HG03558 (cell line): ENCODE measurements at regions not wholly inside any gene's neighbourhood (a gene's known extent, or its start where the extent isn't known, plus 50 kb on each side); places are given as distances from the start of the nearest gene placed in this dataset.

Experiments
- ATAC-seq: cut with Tn5 transposase; IDR thresholded peaks from one replicate; pipeline ENCODE4 v1.9.1; 2021; ENCODE audit warnings: moderate number of reproducible peaks; ENCODE audit not compliant: unreplicated experiment; ENCODE audit errors: extremely low read depth

DNA sequence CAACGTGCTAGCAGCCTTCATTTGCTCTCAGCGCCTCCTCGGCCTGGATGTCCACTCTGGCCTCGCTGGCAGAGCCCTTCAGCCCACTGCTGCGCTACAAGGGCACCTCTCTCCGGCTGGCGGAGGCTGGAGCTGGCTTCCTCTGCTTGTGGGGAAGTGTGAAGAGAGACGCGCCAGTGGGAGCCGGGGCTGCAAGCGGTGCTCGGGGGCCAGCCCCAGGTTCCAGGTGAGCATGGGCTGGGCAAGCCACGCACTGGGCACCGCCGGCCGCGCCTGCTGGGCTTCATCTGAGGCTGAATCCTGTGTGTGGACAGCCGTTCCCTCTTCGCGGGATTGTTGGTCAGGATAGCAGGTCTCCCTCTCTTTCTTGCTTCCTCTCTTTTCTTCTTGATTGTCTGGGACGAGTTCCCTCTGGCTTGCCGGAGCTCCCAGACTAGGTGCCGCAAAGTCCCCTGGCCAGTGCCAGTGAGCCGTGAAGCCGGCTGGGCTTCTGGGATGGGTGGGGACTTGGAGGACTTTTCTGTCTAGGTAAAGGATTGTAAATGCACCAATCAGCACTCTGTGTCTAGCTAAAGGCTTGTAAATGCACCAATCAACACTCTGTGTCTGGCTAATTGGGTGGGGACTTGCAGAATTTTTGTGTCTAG, 165.0 kb downstream of the HEPH start:
- ATAC-seq, result no peak

DNA sequence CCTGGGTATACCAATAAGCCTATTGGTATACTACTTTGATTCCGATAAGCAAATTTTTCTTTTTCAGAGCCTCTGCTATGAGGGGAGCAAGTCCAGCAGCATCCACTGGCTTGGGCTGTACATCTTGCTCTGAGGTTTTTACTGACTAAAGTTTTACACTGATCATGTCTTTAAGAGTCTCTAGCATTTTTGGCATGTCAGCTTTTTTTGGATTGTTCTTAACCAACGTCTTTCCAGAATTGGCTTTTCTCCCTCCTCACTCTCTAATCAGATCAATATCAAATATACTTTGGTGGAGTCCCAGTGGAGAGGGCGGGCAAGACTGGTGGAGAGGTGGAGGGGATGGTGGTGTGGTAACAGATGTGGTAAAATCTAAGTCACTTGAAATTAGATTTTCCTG, 196.8 kb downstream of the HEPH start:
- ATAC-seq, result no peak

DNA sequence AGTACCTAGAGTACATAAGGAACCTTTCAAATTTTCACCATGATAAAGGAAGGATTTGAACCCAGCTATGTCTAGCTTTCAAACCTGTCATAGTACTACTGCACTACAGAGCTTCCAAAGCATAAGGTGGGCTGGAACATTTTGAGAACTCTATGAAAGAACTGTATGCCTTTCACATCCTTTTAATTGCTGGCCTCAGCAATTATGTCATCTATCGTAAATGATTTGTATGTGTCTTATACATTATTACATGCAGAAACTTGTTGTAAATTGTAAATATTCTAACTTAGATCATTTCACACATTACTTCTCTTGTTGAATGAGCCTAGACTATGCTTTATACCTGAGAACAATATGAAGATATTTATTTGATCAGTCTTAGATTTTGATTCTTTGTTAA, 220.7 kb downstream of the HEPH start:
- no peak for ATAC-seq

DNA sequence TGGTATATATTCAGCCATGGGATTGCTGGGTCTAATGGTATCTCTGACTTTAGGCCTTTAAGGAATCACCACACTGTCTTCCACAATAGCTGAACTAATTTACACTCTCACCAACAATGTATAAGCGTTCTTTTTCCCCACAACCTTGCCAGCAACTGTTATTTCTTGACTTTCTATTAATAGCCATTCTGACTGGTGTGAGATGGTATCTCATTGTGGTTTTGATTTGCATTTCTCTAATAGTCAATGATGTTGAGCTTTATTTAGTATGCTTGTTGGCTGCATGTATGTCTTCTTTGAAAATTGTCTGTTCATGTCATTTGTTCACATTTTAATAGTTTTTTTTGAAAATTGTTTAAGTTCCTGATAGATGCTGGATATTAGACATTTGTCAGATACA, 235.2 kb downstream of the HEPH start:
- ATAC-seq, result no peak

DNA sequence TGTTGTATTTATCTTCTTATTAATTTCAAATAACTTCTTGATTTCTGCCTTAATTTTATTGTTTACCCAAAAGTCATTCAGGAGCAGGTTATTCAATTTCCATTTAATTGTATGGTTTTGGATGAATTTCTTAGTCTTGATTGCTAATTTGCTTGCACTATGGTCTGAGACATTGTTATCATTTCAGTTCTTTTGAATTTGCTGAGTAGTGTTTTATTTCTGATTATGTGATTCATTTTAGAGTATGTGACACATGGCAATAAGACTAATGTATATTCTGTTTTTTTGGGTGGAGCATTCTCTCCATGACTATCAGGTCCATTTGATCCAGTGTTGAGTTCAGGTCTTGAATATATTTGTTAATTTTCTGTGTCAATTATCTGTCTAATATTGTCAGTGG, 236.7 kb downstream of the EDA2R start:
- no peak for ATAC-seq

DNA sequence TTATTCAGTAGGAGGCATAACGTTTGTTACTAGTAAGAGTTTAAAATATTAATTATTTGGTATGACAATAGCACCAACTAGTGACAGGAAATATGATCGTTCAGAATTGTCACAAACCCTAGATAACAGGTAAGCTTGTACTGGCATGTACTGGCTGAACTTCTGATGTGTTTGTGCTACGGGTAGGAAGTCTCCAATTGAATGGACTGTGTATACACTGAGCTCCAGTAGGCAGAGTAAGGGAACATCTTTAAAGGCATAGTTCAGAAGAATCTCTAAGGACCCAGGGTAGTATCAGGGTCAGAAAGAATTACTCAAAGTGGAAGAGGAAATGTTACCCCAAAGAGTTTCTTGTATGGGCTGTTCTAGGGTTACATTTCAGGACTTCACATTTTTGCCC, 230.4 kb downstream of the EDA2R start:
- peak; percentile 40 for ATAC-seq

DNA sequence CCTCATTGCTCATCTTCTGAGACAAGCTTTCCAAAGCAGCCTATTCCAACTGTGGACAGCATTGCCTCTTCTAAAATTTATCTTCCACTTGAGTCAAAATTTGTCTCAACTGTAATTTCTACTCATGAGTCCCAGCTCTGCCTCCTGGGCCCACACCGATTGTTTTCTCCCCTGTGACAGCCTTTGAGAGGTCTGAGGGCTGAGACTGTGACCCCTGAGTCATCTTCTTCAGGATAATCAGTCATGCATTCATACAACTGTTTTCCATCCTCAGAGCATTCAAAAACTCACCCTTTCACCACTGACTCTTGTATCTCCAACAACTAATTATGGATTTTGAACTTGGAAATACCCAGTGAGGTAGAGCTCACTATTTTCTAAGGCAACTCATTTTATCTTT, 228.1 kb downstream of the EDA2R start:
- ATAC-seq, result no peak
